ENCODE measurements at regions not wholly inside any gene's neighbourhood (a gene's known extent, or its start where the extent isn't known, plus 50 kb on each side); places are given as distances from the start of the nearest gene placed in this dataset.

DNA sequence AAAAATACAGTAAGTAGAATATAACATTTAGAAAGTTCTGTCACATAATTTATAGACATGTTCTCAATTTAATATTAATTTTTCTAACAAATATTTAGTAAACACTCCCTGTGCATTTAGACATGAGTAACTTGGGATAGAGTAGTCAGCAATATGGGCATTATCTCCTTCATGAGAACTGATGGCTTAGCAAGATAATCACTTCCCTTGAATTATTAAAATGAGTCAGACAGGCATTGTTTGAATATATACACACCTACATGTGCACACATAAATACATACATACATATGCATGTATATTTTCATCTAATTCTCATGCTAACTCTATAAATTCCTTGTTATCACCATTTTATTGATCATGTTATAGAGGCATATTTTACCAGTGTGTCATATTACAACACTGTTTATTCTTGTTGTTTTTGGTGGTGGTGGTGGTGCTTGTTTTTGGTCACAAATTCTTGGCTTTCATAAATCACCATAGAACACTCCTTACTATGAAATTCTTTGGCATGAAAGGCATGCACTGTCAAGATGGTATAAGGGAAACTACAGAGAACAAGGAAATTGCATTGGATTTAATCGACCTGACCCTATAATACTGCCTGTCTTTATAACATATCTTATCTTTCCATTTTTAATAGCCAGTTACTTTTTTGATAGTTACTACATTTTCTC, 434.5 kb upstream of the MANEA start:
- FAIRE-seq = no peak
- POLR2A ChIA-PET = no interaction called here
- WGBS (ENCODE audit: insufficient coverage, low coverage, missing lambda C conversion rate) = 0% methylated on average over 1 of the region's 1 CpG

GRCh38 chr6:95143408-95144180, 433.7 kb upstream of the MANEA start:
- Histone ChIP-seq H4K20me1 (replicated peaks; ENCODE audit: control insufficient read depth, insufficient read depth, low read length) (no peaks in the 10 kb centered on the region), H3K27ac (ENCODE audit: extremely low read depth, low read depth, low read length) (no peak overlapping the region), H3K79me2 (ENCODE audit: control insufficient read depth, insufficient read depth, low read length) (no peaks in the 10 kb centered on the region), H2AFZ (ENCODE audit: low read depth, low read length) (no peak overlapping the region), H3K4me3 (no peak overlapping the region), H3K9me1 (ENCODE audit: control insufficient read depth, insufficient read depth, low read length) (no peaks in the 10 kb centered on the region), H3K36me3 (ENCODE audit: control insufficient read depth, insufficient read depth, low read length) (no peaks in the 10 kb centered on the region), H3K9me3 (replicated peaks; ENCODE audit: control insufficient read depth, insufficient read depth, low read depth, low read length) (no peaks in the 10 kb centered on the region), H3K4me1 (replicated peaks in 1 of 2; ENCODE audit: control insufficient read depth in 2 of 2, insufficient read depth in 2 of 2, low read length in 2 of 2) (no peaks in the 10 kb centered on the region), H3K27me3 (ENCODE audit: control insufficient read depth in 2 of 2, insufficient read depth in 2 of 2, low read length in 2 of 2) (no peaks in the 10 kb centered on the region), H3K9ac (ENCODE audit: insufficient read depth in 1 of 2, low read depth in 2 of 2, low read length in 2 of 2) (no peak overlapping the region), H3K4me2 (ENCODE audit: insufficient read depth, low read length) (no peak overlapping the region)
- no TSS peak for BruUV-seq (replicated peaks)
- WGBS (ENCODE audit: insufficient coverage, low coverage, missing lambda C conversion rate) = 0% methylated on average over 5 of the region's 5 CpGs
- intact Hi-C loops (cut with micrococcal nuclease) (no loop called here), in situ Hi-C loops (cut with MboI) (no loop called here)
- FAIRE-seq = no peak
- no peak for TF ChIP-seq BCLAF1 (IDR thresholded peaks at IDR 0.05; ENCODE audit: borderline replicate concordance in 1 of 2, control insufficient read depth in 1 of 2, low read depth in 2 of 2, low read length in 1 of 2)
- DNase-seq (ENCODE audit: extremely low read depth in 1 of 4, low spot score in 3 of 4) = no peak
- ChIA-PET POLR2A (no interaction called here), CTCF (ENCODE audit: low intra/inter-chr PET ratio) (no interaction called here)
- no peak for ATAC-seq

More for the DNA sequence above, 434.5 kb upstream of the MANEA start:
- Histone ChIP-seq H3K4me1 (replicated peaks in 1 of 2; ENCODE audit: control insufficient read depth in 2 of 2, insufficient read depth in 2 of 2, low read length in 2 of 2) (no peaks in the 10 kb centered on the region), H3K27me3 (ENCODE audit: control insufficient read depth in 2 of 2, insufficient read depth in 2 of 2, low read length in 2 of 2) (no peaks in the 10 kb centered on the region), H3K9ac (ENCODE audit: insufficient read depth in 1 of 2, low read depth in 2 of 2, low read length in 2 of 2) (no peak overlapping the region), H3K79me2 (ENCODE audit: control insufficient read depth, insufficient read depth, low read length) (no peaks in the 10 kb centered on the region), H3K27ac (ENCODE audit: extremely low read depth, low read depth, low read length) (no peak overlapping the region), H3K4me3 (no peak overlapping the region), H4K20me1 (replicated peaks; ENCODE audit: control insufficient read depth, insufficient read depth, low read length) (no peaks in the 10 kb centered on the region), H3K36me3 (ENCODE audit: control insufficient read depth, insufficient read depth, low read length) (no peaks in the 10 kb centered on the region), H3K4me2 (ENCODE audit: insufficient read depth, low read length) (no peak overlapping the region), H3K9me3 (replicated peaks; ENCODE audit: control insufficient read depth, insufficient read depth, low read depth, low read length) (no peaks in the 10 kb centered on the region), H3K9me1 (ENCODE audit: control insufficient read depth, insufficient read depth, low read length) (no peaks in the 10 kb centered on the region), H2AFZ (ENCODE audit: low read depth, low read length) (no peak overlapping the region)
- ATAC-seq (no peak), DNase-seq (ENCODE audit: extremely low read depth in 1 of 4, low spot score in 3 of 4) (no peak)
- TF ChIP-seq ZEB2 (IDR thresholded peaks at IDR 0.05) = no peak
- no peak for TF ChIP-seq ZNF224 (CRISPR knock-in tag; IDR thresholded peaks at IDR 0.05)
- no peak for TF ChIP-seq SMARCB1 (IDR thresholded peaks at IDR 0.05; ENCODE audit: insufficient read length, low read depth)
- intact Hi-C loops (cut with micrococcal nuclease) (no loop called here), in situ Hi-C loops (cut with MboI) (no loop called here)
- CTCF ChIA-PET (ENCODE audit: low intra/inter-chr PET ratio) = no interaction called here
- BruUV-seq (replicated peaks) = no TSS peak
